K562 (cell line): ENCODE measurements at regions not wholly inside any gene's neighbourhood (a gene's known extent, or its start where the extent isn't known, plus 50 kb on each side); places are given as distances from the start of the nearest gene placed in this dataset.

Source experiments
- ATAC-seq: fragments of 200-7000 bp; cut with Tn5 transposase; 3 replicates; pipeline ENCODE4 v1.9.1; 2020; ENCODE audit warnings: moderate library complexity
- BruUV-seq: library from RNA; stranded (reverse); fragments of 400-500 nt; replicated peaks from 2 replicates; lab custom pipeline; 2021; lab: Mats Ljungman, UMichigan
- CTCF ChIA-PET: fragments of 300-600 bp; formaldehyde crosslinking; extraction: SDS; loops from one replicate; lab custom pipeline; 2021; ENCODE audit warnings: low intra/inter-chr PET ratio; lab: Yijun Ruan, JAX
- POLR2A ChIA-PET: fragments of 300-600, 350-650 bp; sonication (Branson Sonifier 250); formaldehyde crosslinking; extraction: SDS; loops from one replicate; lab custom pipeline; 2021; ENCODE audit warnings: antibody characterized with exemption, inconsistent platforms; lab: Yijun Ruan, JAX
- DNase-seq, 4 experiments: peaks; one replicate each; pipeline versions ENCODE4 v3.0.0 to v3.0.0-alpha.2; 2011 to 2018; ENCODE audit warnings: low spot score in 3 of 4, mixed read lengths in 3 of 4; ENCODE audit errors: extremely low read depth in 1 of 4
- FAIRE-seq: peaks from 2 replicates; lab custom pipeline; 2011; peaks lifted over from hg19 to GRCh38; lab: Jason Lieb, UNC
- H2AFZ ChIP-seq: 2 replicates; pipeline ENCODE4 v1.6.0; 2011; ENCODE audit warnings: low read depth, low read length, control low read depth, inconsistent platforms
- H3K27ac ChIP-seq: fragments of 200-600 bp; 3 replicates; pipeline ENCODE4 v1.8.0; 2011; ENCODE audit warnings: low read depth, mild to moderate bottlenecking, control low read depth, inconsistent platforms, low read length, moderate library complexity, mixed read lengths; ENCODE audit errors: extremely low read depth
- H3K27me3 ChIP-seq, 2 experiments: fragments of 300-600 bp in 1 of 2; 2 replicates in 1 of 2; 3 replicates in 1 of 2; pipeline versions ENCODE4 v1.6.0 to v1.8.0; 2011; ENCODE audit warnings: inconsistent platforms in 2 of 2, low read length in 2 of 2, mild to moderate bottlenecking in 1 of 2, mixed read lengths in 1 of 2, moderate library complexity in 1 of 2; ENCODE audit not compliant: control insufficient read depth in 2 of 2, insufficient read depth in 2 of 2
- H3K36me3 ChIP-seq: fragments of 300-600 bp; 3 replicates; pipeline ENCODE4 v1.8.0; 2011; ENCODE audit warnings: mild to moderate bottlenecking, low read length, inconsistent platforms; ENCODE audit not compliant: control insufficient read depth, insufficient read depth
- H3K4me1 ChIP-seq, 2 experiments: fragments of 200-600 bp in 1 of 2; replicated peaks in 1 of 2; 2 replicates in 1 of 2; 3 replicates in 1 of 2; pipeline versions ENCODE4 v1.5.1 to v1.8.0; 2011; ENCODE audit warnings: inconsistent platforms in 2 of 2, low read length in 2 of 2, mild to moderate bottlenecking in 1 of 2, mixed read lengths in 1 of 2, moderate library complexity in 1 of 2; ENCODE audit not compliant: control insufficient read depth in 2 of 2, insufficient read depth in 2 of 2
- H3K4me2 ChIP-seq: 2 replicates; pipeline ENCODE4 v1.6.1; 2011; ENCODE audit warnings: low read length, control low read depth, inconsistent platforms, mixed read lengths; ENCODE audit not compliant: insufficient read depth
- H3K4me3 ChIP-seq: fragments of 200-600 bp; sonication (generic), shearing (Covaris generic); 2 replicates; pipeline ENCODE4 v1.5.1; 2016; ENCODE audit warnings: control low read depth, inconsistent platforms
- H3K79me2 ChIP-seq: fragments of 200-600 bp; 3 replicates; pipeline ENCODE4 v1.8.0; 2011; ENCODE audit warnings: low read length, inconsistent platforms; ENCODE audit not compliant: control insufficient read depth, insufficient read depth
- H3K9ac ChIP-seq, 2 experiments: 2 replicates each; pipeline versions ENCODE4 v1.6.0 to v1.6.1; 2011; ENCODE audit warnings: low read depth in 2 of 2, low read length in 2 of 2, control low read depth in 1 of 2, inconsistent platforms in 1 of 2, mild to moderate bottlenecking in 1 of 2, mixed read lengths in 1 of 2; ENCODE audit not compliant: insufficient read depth in 1 of 2
- H3K9me1 ChIP-seq: one replicate; pipeline ENCODE4 v1.6.0; 2011; ENCODE audit warnings: inconsistent platforms, mild to moderate bottlenecking, low read length, moderate library complexity; ENCODE audit not compliant: control insufficient read depth, insufficient read depth
- H3K9me3 ChIP-seq: replicated peaks from 2 replicates; pipeline ENCODE4 v1.5.1; 2011; ENCODE audit warnings: low read depth, low read length, inconsistent platforms; ENCODE audit not compliant: control insufficient read depth, insufficient read depth
- H4K20me1 ChIP-seq: replicated peaks from 2 replicates; pipeline ENCODE4 v1.6.1; 2011; ENCODE audit warnings: low read length, inconsistent platforms, mixed read lengths; ENCODE audit not compliant: control insufficient read depth, insufficient read depth
- C11orf30 ChIP-seq: fragments of 450-650 bp; IDR thresholded peaks from 2 replicates; pipeline ENCODE4 v1.6.1; 2016; ENCODE audit warnings: low read depth, mild to moderate bottlenecking
- GTF2E2 ChIP-seq: fragments of 200-800 bp; sonication (Bioruptor generic); IDR thresholded peaks from 2 replicates; pipeline ENCODE4 v1.6.1; 2016; ENCODE audit warnings: missing genetic modification characterization, missing compliant biosample characterization
- HMGN3 ChIP-seq: IDR thresholded peaks from 2 replicates; pipeline ENCODE4 v1.6.1; 2011; ENCODE audit warnings: borderline replicate concordance, low read depth, mild to moderate bottlenecking, mixed read lengths, low read length; ENCODE audit not compliant: insufficient read length; ENCODE audit errors: extremely low read depth
- IFI16 ChIP-seq: fragments of 250-450 bp; sonication (Bioruptor Pico); IDR thresholded peaks from 2 replicates; pipeline ENCODE4 v2.1.2; 2022; ENCODE audit warnings: mild to moderate bottlenecking, inconsistent platforms
- JUNB ChIP-seq: fragments of 450-650 bp; formaldehyde crosslinking; conservative IDR thresholded peaks from 2 replicates; pipeline ENCODE4 v1.4.0; 2020; ENCODE audit warnings: mild to moderate bottlenecking
- KAT7 ChIP-seq: sonication (generic); formaldehyde crosslinking; IDR thresholded peaks from 2 replicates; pipeline ENCODE4 v1.8.0; 2022; ENCODE audit warnings: missing genetic modification reagents, mild to moderate bottlenecking, borderline replicate concordance
- KDM4B ChIP-seq, 2 experiments: fragments of 450-650 bp in 1 of 2; sonication (generic) in 1 of 2; IDR thresholded peaks; 2 replicates each; pipeline ENCODE4 v1.6.1; 2016 to 2017; ENCODE audit warnings: borderline replicate concordance in 2 of 2, antibody characterized with exemption in 1 of 2, low read depth in 1 of 2, mild to moderate bottlenecking in 1 of 2
- MAFF ChIP-seq: IDR thresholded peaks from 2 replicates; pipeline ENCODE4 v1.6.1; 2012; ENCODE audit warnings: low read length, improper control_type of control experiment
- MAFG ChIP-seq: fragments of 450-650 bp; conservative IDR thresholded peaks from 2 replicates; pipeline ENCODE4 v1.6.1; 2016; ENCODE audit warnings: missing genetic modification characterization, missing compliant biosample characterization
- MAFK ChIP-seq: IDR thresholded peaks from 2 replicates; pipeline ENCODE4 v1.6.1; 2011; ENCODE audit warnings: low read length, improper control_type of control experiment
- MCM3 ChIP-seq: fragments of 450-650 bp; IDR thresholded peaks from 2 replicates; pipeline ENCODE4 v1.6.1; 2016
- RBBP5 ChIP-seq: fragments of 200-600 bp; sonication (generic); IDR thresholded peaks from 2 replicates; pipeline ENCODE4 v1.6.1; 2012; ENCODE audit warnings: borderline replicate concordance, mild to moderate bottlenecking, low read length, control low read depth, inconsistent platforms; ENCODE audit not compliant: insufficient read depth, poor library complexity, severe bottlenecking
- SPI1 ChIP-seq: IDR thresholded peaks from 2 replicates; pipeline ENCODE4 v1.6.1; 2011; ENCODE audit warnings: low read depth, low read length, control low read depth, borderline replicate concordance
- ZNF316 ChIP-seq: fragments of 450-650 bp; IDR thresholded peaks from 2 replicates; pipeline ENCODE4 v1.6.1; 2016
- ZNF347 ChIP-seq: fragments of 450-650 bp; formaldehyde crosslinking; IDR thresholded peaks from 2 replicates; pipeline ENCODE4 v1.4.0; 2020; ENCODE audit warnings: low read depth, mild to moderate bottlenecking, moderate library complexity
- WGBS: fragments of 100-300 bp; shearing (Covaris generic); methylation state at CpG from one replicate; pipeline ENCODE4 v1.1.6; 2016; ENCODE audit warnings: low coverage, mixed read lengths; ENCODE audit not compliant: insufficient coverage; ENCODE audit errors: missing lambda C conversion rate; 5-methylcytosine and 5-hydroxymethylcytosine counted together
- in situ Hi-C: fragments of 300-500 bp; cut with MboI; formaldehyde crosslinking; loops from 4 replicates; pipeline ENCODE4 v1.15.0; 2018; ENCODE audit warnings: inconsistent platforms, mixed read lengths
- intact Hi-C: fragments of 100-400 bp; cut with micrococcal nuclease; formaldehyde crosslinking; loops from 2 replicates; pipeline ENCODE4 v1.14.2; 2022
- TF ChIP-seq, protein P1 (sequence below): fragments of 250-450 bp; sonication (Bioruptor Pico); IDR thresholded peaks from 2 replicates; pipeline ENCODE4 v1.8.0; 2022; ENCODE audit warnings: moderate library complexity, mild to moderate bottlenecking, inconsistent platforms
- TF ChIP-seq, protein P2 (sequence below), 2 experiments: IDR thresholded peaks; 2 replicates each; pipeline ENCODE4 v1.6.1; 2011; ENCODE audit warnings: borderline replicate concordance in 1 of 2, control low read depth in 1 of 2, low read depth in 1 of 2, low read length in 1 of 2, mild to moderate bottlenecking in 1 of 2, mixed read lengths in 1 of 2, moderate library complexity in 1 of 2; ENCODE audit not compliant: insufficient read depth in 1 of 2, insufficient read length in 1 of 2, poor library complexity in 1 of 2, severe bottlenecking in 1 of 2; ENCODE audit errors: extremely low read depth in 1 of 2

DNA sequence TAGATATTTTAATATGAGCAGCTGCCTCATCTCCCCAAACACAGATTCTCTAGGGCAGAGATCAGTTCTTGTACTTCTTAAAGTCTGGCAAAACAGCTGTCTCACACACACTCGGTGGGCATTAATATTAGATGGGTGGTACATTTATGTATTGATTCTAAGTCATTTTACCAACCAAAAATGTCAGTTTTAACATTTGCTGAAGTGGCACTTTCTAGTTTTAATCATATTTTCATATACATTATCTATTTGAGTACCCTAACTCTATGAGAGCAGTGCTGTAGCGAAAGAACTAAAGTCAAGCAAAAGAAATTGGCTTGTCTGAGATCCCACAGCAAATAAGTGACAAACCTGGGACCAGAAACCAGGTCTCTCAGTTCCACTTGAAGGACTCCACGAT, 134.5 kb upstream of the SPRY1 start:
- ATAC-seq (no peak), DNase-seq (no peak), FAIRE-seq (no peak)
- WGBS: 85% methylated on average over 3 of the region's 3 CpGs
- no peak overlapping the region for H3K4me2 ChIP-seq
- H3K27me3 ChIP-seq: no peaks in the 10 kb centered on the region
- ChIA-PET POLR2A (no interaction called here), CTCF (no interaction called here)
- in situ Hi-C loops (no loop called here), intact Hi-C loops (no loop called here)
- H3K4me1 ChIP-seq: no peaks in the 10 kb centered on the region
- H3K9me1 ChIP-seq: no peaks in the 10 kb centered on the region
- no peak overlapping the region for H3K4me3 ChIP-seq
- H3K9ac ChIP-seq: no peak overlapping the region
- no peak overlapping the region for H2AFZ ChIP-seq
- TF ChIP-seq C11orf30 (peak; percentile 44; the same call in 1 of the 2 replicates), GTF2E2 (tag) (no peak), RBBP5 (no peak), IFI16 (CRISPR knock-in tag) (no peak), ZNF347 (CRISPR knock-in tag) (no peak), ZNF316 (peak; percentile 80), MAFG (0 out of 2 replicates have a peak, but pooled peaks have one; percentile 26), KAT7 (CRISPR knock-in tag) (no peak), HMGN3 (no peak), MCM3 (no peak), MAFK (peak; percentile 59; the same call in 1 of the 2 replicates), SPI1 (no peak), MAFF (peak; percentile 48), JUNB (CRISPR knock-in tag) (no peak), KDM4B (IDR thresholded peaks at IDR 0.05; ENCODE audit: borderline replicate concordance in 2 of 2, low read depth in 1 of 2) (no peak)
- TF ChIP-seq, protein P1, sequence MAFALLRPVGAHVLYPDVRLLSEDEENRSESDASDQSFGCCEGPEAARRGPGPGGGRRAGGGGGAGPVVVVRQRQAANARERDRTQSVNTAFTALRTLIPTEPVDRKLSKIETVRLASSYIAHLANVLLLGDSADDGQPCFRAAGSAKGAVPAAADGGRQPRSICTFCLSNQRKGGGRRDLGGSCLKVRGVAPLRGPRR (CRISPR knock-in tag): no peak
- TF ChIP-seq, protein P2, sequence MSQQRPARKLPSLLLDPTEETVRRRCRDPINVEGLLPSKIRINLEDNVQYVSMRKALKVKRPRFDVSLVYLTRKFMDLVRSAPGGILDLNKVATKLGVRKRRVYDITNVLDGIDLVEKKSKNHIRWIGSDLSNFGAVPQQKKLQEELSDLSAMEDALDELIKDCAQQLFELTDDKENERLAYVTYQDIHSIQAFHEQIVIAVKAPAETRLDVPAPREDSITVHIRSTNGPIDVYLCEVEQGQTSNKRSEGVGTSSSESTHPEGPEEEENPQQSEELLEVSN (IDR thresholded peaks at IDR 0.05; ENCODE audit: borderline replicate concordance in 1 of 2, extremely low read depth in 1 of 2, insufficient read depth in 1 of 2, insufficient read length in 1 of 2, low read depth in 1 of 2, low read length in 1 of 2, poor library complexity in 1 of 2, severe bottlenecking in 1 of 2): no peak
- H3K36me3 ChIP-seq: peaks cover 10% of the 10 kb centered on the region; the same call in 2 of the 3 replicates
- H4K20me1 ChIP-seq: no peaks in the 10 kb centered on the region
- no peak overlapping the region for H3K27ac ChIP-seq
- no peaks in the 10 kb centered on the region for H3K79me2 ChIP-seq
- BruUV-seq: no TSS peak
- H3K9me3 ChIP-seq: no peaks in the 10 kb centered on the region
